Stimulated activated CD8-positive, alpha-beta memory T cell treated with anti-CD3 and anti-CD28 coated beads, Interleukin-12 subunit alpha, Interleukin-12 subunit beta, amount 100 ng/mL, for 24 hours (primary cell): ENCODE measurements at regions not wholly inside any gene's neighbourhood (a gene's known extent, or its start where the extent isn't known, plus 50 kb on each side); places are given as distances from the start of the nearest gene placed in this dataset.
A peak's percentile ranks its signal among the peaks of the same experiment; 100 is the strongest.

Experiments used
- DNase-seq: peaks from one replicate; pipeline ENCODE4 v3.0.0-alpha.2; 2020; ENCODE audit errors: extremely low read depth

- DNase-seq: no peak
Observed at GRCh38 chr1:235027076-235027861, 101.4 kb downstream of the TOMM20 start.

DNA sequence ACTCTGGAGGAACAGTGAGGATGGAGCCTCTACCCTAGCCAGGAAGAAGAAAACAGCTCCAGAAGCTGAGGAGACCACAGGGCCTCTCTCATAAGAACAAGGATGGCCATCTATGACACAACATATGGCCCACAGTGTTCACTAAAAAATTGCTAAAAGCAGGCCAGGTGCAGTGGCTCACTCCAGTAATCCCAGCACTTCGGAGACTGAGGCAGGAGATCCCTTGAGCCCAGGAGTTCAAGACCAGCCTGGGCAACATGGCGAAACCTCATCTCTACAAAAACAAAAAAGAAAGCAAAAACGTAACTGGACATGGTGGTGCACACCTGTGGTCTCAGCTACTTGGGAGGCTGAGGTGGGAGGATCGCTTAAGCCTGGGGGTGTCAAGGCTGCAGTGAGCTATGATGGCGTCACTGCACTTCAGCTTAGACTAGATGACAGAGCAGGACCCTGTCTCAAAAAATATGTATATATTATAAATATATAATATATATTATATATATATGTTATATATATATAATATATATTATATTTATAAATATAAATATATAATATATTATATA, 103.1 kb downstream of the TOMM20 start:
- DNase-seq: no peak

- DNase-seq: no peak
Observed at GRCh38 chr1:235024711-235025421, 103.8 kb downstream of the TOMM20 start.

DNA sequence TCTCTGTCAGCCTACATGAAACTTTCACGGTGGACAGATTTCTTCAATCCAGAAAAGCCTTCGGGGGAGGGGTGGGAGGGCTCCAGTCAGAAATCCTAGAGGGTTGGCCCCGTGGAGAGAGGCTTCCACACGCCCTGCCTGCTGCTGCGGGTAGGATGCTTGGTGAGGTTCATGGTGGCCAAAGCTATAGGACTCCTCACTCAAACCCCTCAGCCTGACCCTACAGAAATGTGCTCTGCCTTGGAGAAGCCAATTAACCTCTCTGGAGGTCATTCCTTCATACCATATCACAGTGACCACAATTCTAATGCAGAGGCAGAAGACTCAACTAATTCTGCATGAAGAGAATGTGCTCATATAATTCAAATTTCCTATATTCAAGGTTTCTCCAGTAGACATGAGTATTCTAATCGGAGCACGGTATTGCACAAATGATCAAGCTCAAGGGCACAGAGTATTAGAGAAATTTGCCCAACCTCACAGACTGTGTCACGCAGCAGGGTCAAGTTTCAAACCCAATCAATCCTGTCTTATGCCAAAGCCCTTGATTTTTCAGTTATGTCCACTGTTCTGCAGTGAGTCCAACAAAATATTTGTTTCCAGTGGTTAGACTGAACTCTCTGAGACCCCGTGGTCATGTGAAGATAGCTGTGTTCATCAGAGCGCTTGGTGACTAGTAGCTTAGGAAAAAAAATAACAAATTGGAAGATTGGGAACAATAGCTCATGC, 104.8 kb downstream of the TOMM20 start:
- DNase-seq: no peak

- DNase-seq: no peak
Observed at GRCh38 chr1:235022981-235023710, 105.5 kb downstream of the TOMM20 start.

GRCh38 chr1:235022341-235022980, 106.2 kb downstream of the TOMM20 start:
- DNase-seq: no peak

GRCh38 chr1:235021815-235022214, 106.8 kb downstream of the TOMM20 start:
- DNase-seq: no peak

- no peak for DNase-seq
Observed at GRCh38 chr1:235021321-235021720, 107.3 kb downstream of the TOMM20 start.

GRCh38 chr1:235019961-235020360, 108.7 kb downstream of the TOMM20 start:
- no peak for DNase-seq

GRCh38 chr1:235019471-235019870, 109.2 kb downstream of the TOMM20 start:
- no peak for DNase-seq

DNA sequence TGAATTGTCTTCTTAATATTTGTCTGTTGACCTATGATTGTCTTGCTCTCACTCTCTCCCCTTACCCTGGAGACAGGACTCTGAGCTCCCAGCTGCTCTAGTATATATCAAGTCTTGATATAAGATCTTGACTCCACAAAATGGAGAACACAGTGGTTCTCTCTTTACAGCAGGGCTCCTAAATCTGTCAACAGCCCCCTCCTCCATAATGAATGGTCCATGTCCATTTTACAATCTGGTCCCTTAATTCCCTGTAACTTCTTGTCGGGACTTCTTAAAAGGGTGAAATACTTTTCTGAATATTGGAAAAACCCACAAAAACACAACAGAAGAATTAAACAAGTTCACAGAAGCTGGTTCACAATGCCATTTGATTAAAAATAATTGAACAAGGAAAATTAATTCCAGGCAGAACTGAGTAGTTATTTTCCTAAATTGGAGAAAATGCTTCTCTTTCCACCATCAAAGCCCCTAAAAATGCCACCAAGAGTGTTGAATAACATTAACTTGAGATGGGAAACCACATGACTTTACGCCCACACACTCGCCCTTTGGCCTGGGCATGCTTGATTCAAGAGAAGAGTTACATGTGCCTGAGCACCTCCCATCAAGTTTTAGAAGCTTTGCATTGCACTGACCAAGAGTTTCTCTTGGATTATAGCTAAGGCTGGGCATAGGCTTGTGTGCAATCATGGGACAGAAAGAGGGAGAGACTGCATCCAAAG, 109.8 kb downstream of the TOMM20 start:
- DNase-seq: no peak

- no peak for DNase-seq
Observed at GRCh38 chr1:235018161-235018560, 110.5 kb downstream of the TOMM20 start.

- no peak for DNase-seq
Observed at GRCh38 chr1:235017719-235018118, 110.9 kb downstream of the TOMM20 start.

DNA sequence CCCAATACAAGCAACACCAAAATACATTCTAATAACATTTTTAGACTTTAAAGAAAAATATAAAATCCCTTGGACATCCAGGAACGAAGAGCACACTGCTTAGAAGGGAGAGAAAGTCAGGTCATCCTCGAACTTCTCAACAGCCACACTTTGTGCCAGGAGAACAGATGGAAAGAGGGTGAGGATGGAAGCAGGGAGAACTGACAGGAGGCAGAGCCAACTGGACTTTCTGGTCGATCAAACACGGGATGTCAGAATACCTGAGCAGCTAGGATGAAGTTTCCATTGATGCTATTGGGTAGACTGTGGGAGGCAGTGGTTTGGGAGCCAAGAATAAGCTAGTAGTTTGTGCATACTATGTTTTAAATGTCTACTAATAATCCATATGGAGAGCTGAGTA, 111.4 kb downstream of the TOMM20 start:
- DNase-seq: no peak

DNA sequence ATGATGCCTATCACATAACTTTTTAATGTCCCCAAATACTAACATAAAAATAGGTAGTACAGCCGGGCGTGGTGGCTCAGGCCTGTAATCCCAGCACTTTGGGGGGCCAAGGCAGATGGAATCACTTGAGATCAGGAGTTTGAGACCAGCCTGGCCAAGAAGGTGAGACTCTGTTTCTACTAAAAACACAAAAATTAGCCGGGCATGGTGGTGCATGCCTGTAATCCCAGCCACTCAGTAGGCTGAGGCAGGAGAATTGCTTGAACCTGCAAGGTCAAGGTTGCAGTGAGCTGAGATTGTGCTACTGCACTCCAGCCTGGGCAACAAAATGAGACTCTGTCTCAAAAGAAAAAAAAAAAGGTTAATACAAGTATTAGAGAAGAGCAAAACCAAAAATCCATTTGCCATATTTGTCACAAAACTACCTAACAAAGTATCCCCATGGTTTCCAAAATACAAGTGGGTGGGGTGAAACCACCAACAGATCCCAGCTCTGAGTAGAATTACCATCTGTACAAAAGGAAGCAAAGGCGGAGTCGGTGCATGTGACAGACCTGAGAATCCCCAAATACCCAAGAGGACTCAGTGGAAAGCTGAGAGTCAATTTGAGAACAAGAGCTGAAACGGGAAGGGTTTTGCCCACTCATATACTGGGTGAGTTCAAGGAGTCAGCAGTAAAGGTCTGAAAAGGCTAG, 113.2 kb downstream of the TOMM20 start:
- peak; percentile 25 for DNase-seq

DNA sequence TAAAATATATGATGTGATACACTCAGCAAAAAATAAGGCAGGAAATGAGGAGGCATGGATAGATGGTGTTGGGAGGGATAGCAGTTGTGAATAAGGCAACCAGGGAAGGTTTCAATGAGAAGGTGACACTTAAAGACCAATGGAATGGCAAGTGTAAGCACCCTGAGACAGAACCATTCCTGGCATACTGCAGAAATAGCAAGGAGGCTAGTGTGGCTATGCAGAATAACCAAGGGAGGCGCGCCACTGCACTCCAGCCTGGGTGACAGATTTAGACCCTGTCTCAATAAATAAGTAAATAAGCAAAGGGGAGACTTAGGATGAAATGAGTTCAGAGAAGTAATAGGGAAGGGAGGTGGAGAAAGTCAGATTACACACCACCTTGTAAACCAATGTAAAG, 113.9 kb downstream of the TOMM20 start:
- DNase-seq: no peak

DNA sequence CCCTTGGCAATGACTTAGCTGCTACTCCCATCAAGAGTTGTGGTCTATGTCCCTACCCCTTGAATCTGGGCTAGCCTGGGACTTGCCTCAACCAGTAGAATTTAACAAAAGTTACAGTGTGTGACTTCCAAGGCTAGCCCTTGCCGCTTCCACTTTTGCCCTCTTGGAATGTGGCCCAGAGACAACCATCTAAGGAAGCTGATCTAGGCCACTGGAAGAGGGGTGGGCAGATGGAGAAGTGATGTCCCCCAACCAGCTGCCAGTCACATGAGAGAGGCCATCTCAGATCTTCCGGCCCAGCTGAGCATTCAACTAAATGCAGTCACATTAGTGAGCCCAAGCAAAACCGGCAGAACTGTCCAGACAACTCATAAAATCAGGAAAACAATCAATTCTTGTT, 115.1 kb downstream of the TOMM20 start:
- no peak for DNase-seq

DNA sequence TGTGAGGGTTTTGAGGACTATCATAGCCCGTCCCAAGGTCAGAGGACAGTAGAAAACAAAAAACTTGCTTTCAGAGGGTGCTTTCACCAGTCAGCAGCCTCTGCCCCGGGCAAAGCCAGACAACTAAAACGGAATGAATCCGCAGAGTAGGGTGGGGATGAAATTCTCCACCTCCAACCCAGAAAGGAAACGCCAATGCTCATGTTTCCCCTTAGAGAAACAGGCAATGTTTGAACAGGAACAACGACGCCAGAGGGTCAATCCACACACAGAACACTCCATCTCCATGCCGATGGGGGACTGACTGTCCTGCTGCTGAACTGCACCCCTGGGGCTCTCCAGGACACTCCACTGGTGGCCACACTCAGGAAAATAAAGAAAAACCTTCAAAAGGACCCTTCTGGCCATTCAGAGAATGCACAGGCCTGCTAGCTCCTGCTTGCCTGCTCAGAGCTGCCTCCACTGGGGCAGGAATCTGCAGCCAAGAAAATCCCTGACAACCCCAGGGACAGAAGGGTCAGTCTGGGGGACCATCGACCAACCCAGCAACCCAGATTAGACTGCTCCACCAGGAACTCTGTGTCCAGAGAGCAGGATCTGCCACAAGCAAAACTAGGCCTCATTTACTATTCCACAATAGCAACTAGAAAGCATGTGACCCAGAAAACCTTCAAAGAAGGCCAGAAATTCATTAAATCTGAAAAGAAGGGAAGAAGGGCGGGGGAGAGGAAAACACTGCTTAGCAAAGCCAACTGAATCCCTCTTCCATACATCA, 116.0 kb downstream of the TOMM20 start:
- DNase-seq: no peak
